AG20443 (cell line): ENCODE measurements at regions not wholly inside any gene's neighbourhood (a gene's known extent, or its start where the extent isn't known, plus 50 kb on each side); places are given as distances from the start of the nearest gene placed in this dataset.

ENCODE experiments used
- DNase-seq: peaks from one replicate; pipeline ENCODE4 v3.0.0; 2012; ENCODE audit warnings: low spot score, mixed read lengths

- no peak for DNase-seq
Measured at GRCh38 chr15:46856839-46857502, 860.3 kb upstream of the SEMA6D start.

GRCh38 chr15:46858150-46858549 is 859.2 kb upstream of the SEMA6D start:
- no peak for DNase-seq

- DNase-seq: no peak
Measured at GRCh38 chr15:46861796-46862195, 855.5 kb upstream of the SEMA6D start.

- DNase-seq: no peak
Measured at GRCh38 chr15:46865155-46865554, 852.1 kb upstream of the SEMA6D start.

GRCh38 chr15:46872286-46872980 is 844.9 kb upstream of the SEMA6D start:
- DNase-seq: no peak

- no peak for DNase-seq
Measured at GRCh38 chr15:46872981-46873330, 844.3 kb upstream of the SEMA6D start.

GRCh38 chr15:46879032-46879770 is 838.1 kb upstream of the SEMA6D start:
- no peak for DNase-seq

- DNase-seq: no peak
Measured at GRCh38 chr15:46880791-46881190, 836.5 kb upstream of the SEMA6D start.

- DNase-seq: no peak
Measured at GRCh38 chr15:46892621-46893160, 824.6 kb upstream of the SEMA6D start.

GRCh38 chr15:46894644-46895043 is 822.7 kb upstream of the SEMA6D start:
- DNase-seq: no peak

GRCh38 chr15:46897266-46897665 is 820.0 kb upstream of the SEMA6D start:
- no peak for DNase-seq

GRCh38 chr15:46901001-46901400 is 816.3 kb upstream of the SEMA6D start:
- no peak for DNase-seq

GRCh38 chr15:46917721-46918252 is 799.5 kb upstream of the SEMA6D start:
- no peak for DNase-seq

- DNase-seq: no peak
Measured at GRCh38 chr15:46918462-46919140, 798.7 kb upstream of the SEMA6D start.

GRCh38 chr15:46921891-46922290 is 795.4 kb upstream of the SEMA6D start:
- DNase-seq: no peak

GRCh38 chr15:46930426-46930825 is 786.9 kb upstream of the SEMA6D start:
- DNase-seq: no peak

GRCh38 chr15:46933332-46933731 is 784.0 kb upstream of the SEMA6D start:
- DNase-seq: no peak

- no peak for DNase-seq
Measured at GRCh38 chr15:46934851-46935250, 782.5 kb upstream of the SEMA6D start.

GRCh38 chr15:46938169-46938568 is 779.1 kb upstream of the SEMA6D start:
- no peak for DNase-seq

- no peak for DNase-seq
Measured at GRCh38 chr15:46941241-46941640, 776.1 kb upstream of the SEMA6D start.

GRCh38 chr15:46946953-46947352 is 770.4 kb upstream of the SEMA6D start:
- no peak for DNase-seq

GRCh38 chr15:46955576-46955975 is 761.7 kb upstream of the SEMA6D start:
- DNase-seq: no peak
